Loucy (cell line): ENCODE measurements at regions not wholly inside any gene's neighbourhood (a gene's known extent, or its start where the extent isn't known, plus 50 kb on each side); places are given as distances from the start of the nearest gene placed in this dataset.

Experiments used
- CTCF ChIP-seq: fragments of 200-600 bp; sonication (generic); conservative IDR thresholded peaks from 2 replicates; pipeline ENCODE4 v1.5.1; 2014; ENCODE audit warnings: mild to moderate bottlenecking, antibody characterized with exemption, low read length
- EZH2phosphoT487 ChIP-seq: fragments of 200-600 bp; IDR thresholded peaks from 2 replicates; pipeline ENCODE4 v1.6.1; 2018; ENCODE audit warnings: antibody characterized with exemption, mild to moderate bottlenecking, moderate library complexity, borderline replicate concordance

- TF ChIP-seq CTCF (no peak), EZH2phosphoT487 (no peak)
Observed at GRCh38 chr13:40016953-40017660, 361.6 kb downstream of the COG6 start.
